ENCODE measurements at regions not wholly inside any gene's neighbourhood (a gene's known extent, or its start where the extent isn't known, plus 50 kb on each side); places are given as distances from the start of the nearest gene placed in this dataset.

DNA sequence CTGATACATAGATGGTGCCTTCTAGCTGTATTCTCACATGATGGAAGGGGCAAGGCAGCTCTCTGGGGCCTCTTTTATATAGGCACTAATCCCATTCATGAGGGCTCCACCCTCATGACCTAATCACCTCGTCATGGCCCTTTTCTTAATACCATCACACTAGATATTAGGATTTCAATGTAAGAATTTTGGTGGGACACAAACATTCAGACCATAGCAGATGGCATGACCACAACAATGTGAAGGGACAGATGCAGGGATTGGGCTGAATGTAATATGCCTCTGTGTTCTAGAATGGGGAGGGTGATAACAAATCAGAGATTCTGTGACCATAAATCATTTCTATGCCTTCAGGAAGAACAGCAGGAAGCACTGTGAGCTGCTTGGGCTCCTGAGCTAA, 145.8 kb downstream of the LCA5 start:
- TF ChIP-seq, protein P1, sequence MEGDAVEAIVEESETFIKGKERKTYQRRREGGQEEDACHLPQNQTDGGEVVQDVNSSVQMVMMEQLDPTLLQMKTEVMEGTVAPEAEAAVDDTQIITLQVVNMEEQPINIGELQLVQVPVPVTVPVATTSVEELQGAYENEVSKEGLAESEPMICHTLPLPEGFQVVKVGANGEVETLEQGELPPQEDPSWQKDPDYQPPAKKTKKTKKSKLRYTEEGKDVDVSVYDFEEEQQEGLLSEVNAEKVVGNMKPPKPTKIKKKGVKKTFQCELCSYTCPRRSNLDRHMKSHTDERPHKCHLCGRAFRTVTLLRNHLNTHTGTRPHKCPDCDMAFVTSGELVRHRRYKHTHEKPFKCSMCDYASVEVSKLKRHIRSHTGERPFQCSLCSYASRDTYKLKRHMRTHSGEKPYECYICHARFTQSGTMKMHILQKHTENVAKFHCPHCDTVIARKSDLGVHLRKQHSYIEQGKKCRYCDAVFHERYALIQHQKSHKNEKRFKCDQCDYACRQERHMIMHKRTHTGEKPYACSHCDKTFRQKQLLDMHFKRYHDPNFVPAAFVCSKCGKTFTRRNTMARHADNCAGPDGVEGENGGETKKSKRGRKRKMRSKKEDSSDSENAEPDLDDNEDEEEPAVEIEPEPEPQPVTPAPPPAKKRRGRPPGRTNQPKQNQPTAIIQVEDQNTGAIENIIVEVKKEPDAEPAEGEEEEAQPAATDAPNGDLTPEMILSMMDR (IDR thresholded peaks at IDR 0.05) = no peak
- no peak for TF ChIP-seq POLR2A (IDR thresholded peaks at IDR 0.05)

All from stomach (tissue), 4 donors.